GM12878 (cell line): ENCODE measurements at regions not wholly inside any gene's neighbourhood (a gene's known extent, or its start where the extent isn't known, plus 50 kb on each side); places are given as distances from the start of the nearest gene placed in this dataset.

Experiments used
- ATF7 ChIP-seq: fragments of 450-650 bp; IDR thresholded peaks from 2 replicates; pipeline ENCODE4 v1.6.1; 2016; ENCODE audit warnings: low read depth, mild to moderate bottlenecking
- CEBPZ ChIP-seq: fragments of 150-350 bp; IDR thresholded peaks from 2 replicates; pipeline ENCODE4 v1.6.1; 2016; ENCODE audit warnings: low read depth, low read length
- CTCF ChIP-seq, 3 experiments: IDR thresholded peaks in 2 of 3; conservative IDR thresholded peaks in 1 of 3; 2 replicates each; pipeline ENCODE4 v1.5.1; 2011; ENCODE audit warnings: low read depth in 3 of 3, low read length in 3 of 3, mild to moderate bottlenecking in 3 of 3, control low read depth in 2 of 3, moderate library complexity in 2 of 3, inconsistent platforms in 1 of 3, mixed read lengths in 1 of 3; ENCODE audit not compliant: control insufficient read depth in 2 of 3, insufficient read depth in 1 of 3; ENCODE audit errors: extremely low read depth in 1 of 3
- POLR2AphosphoS5 ChIP-seq: IDR thresholded peaks from 2 replicates; pipeline ENCODE4 v1.6.1; 2011; ENCODE audit warnings: mild to moderate bottlenecking, low read length, inconsistent platforms
- SPI1 ChIP-seq: IDR thresholded peaks from 2 replicates; pipeline ENCODE4 v1.6.1; 2011; ENCODE audit warnings: low read depth, mild to moderate bottlenecking, low read length, moderate library complexity, borderline replicate concordance; ENCODE audit not compliant: insufficient read depth

- TF ChIP-seq POLR2AphosphoS5 (no peak), CEBPZ (no peak), SPI1 (no peak), CTCF (IDR thresholded peaks at IDR 0.05 in 2 of 3, conservative IDR thresholded peaks at IDR 0.05 in 1 of 3; ENCODE audit: control insufficient read depth in 2 of 3, extremely low read depth in 1 of 3, insufficient read depth in 1 of 3, low read depth in 3 of 3, low read length in 3 of 3) (no peak), ATF7 (no peak)
These were observed 118.6 kb downstream of the FGF18 start for GRCh38 chr5:171537923-171538537.
